Muscle of leg (tissue), 3 donors: ENCODE measurements at regions not wholly inside any gene's neighbourhood (a gene's known extent, or its start where the extent isn't known, plus 50 kb on each side); places are given as distances from the start of the nearest gene placed in this dataset.

Experiments
- DNase-seq: peaks from one replicate; pipeline ENCODE4 v3.0.0; 2013
- H3K27ac ChIP-seq: one replicate; pipeline ENCODE4 v1.5.1; 2013; ENCODE audit warnings: mild to moderate bottlenecking, low read length, control low read depth
- H3K27me3 ChIP-seq: one replicate; pipeline ENCODE4 v1.6.1; 2013; ENCODE audit warnings: low read length; ENCODE audit not compliant: control insufficient read depth, insufficient read depth
- H3K36me3 ChIP-seq: one replicate; pipeline ENCODE4 v1.6.1; 2013; ENCODE audit warnings: low read length; ENCODE audit not compliant: control insufficient read depth, insufficient read depth
- H3K4me1 ChIP-seq: one replicate; pipeline ENCODE4 v1.6.1; 2013; ENCODE audit warnings: low read length; ENCODE audit not compliant: control insufficient read depth, insufficient read depth
- H3K4me3 ChIP-seq: one replicate; pipeline ENCODE4 v1.5.1; 2013; ENCODE audit warnings: low read length, control low read depth
- H3K9me3 ChIP-seq: replicated peaks from 2 replicates; pipeline ENCODE4 v1.6.1; 2013; ENCODE audit warnings: low read depth, low read length; ENCODE audit not compliant: control insufficient read depth
- WGBS: methylation state at CpG from one replicate; pipeline ENCODE4 v1.1.5; 2013; ENCODE audit warnings: missing lambda C conversion rate; ENCODE audit not compliant: insufficient coverage; 5-methylcytosine and 5-hydroxymethylcytosine counted together

- Histone ChIP-seq H3K9me3 (no peaks in the 10 kb centered on the region), H3K4me1 (no peaks in the 10 kb centered on the region), H3K36me3 (no peaks in the 10 kb centered on the region), H3K4me3 (no peak overlapping the region), H3K27ac (no peak overlapping the region), H3K27me3 (no peaks in the 10 kb centered on the region)
- DNase-seq: no peak
- WGBS: 73% methylated on average over 2 of the region's 4 CpGs
Measured at GRCh38 chr5:130243641-130244040, 339.4 kb downstream of the CHSY3 start.

GRCh38 chr5:130237721-130238120, 333.5 kb downstream of the CHSY3 start:
- peak; percentile 40 for DNase-seq
- Histone ChIP-seq H3K27ac (no peak overlapping the region), H3K9me3 (no peaks in the 10 kb centered on the region), H3K4me1 (no peaks in the 10 kb centered on the region), H3K27me3 (no peaks in the 10 kb centered on the region), H3K4me3 (no peak overlapping the region), H3K36me3 (no peaks in the 10 kb centered on the region)
- WGBS: no CpG with 5 or more reads among the region's 3 CpGs
